GM21825 (cell line): ENCODE measurements at regions not wholly inside any gene's neighbourhood (a gene's known extent, or its start where the extent isn't known, plus 50 kb on each side); places are given as distances from the start of the nearest gene placed in this dataset.
A peak's percentile ranks its signal among the peaks of the same experiment; 100 is the strongest.

Experiments
- ATAC-seq: cut with Tn5 transposase; IDR thresholded peaks from one replicate; pipeline ENCODE4 v1.9.1; 2021; ENCODE audit warnings: mild to moderate bottlenecking, moderate library complexity; ENCODE audit not compliant: unreplicated experiment

- peak; percentile 92 for ATAC-seq
Observed at GRCh38 chr15:31472636-31473384, 146.2 kb downstream of the KLF13 start.

- peak; percentile 5 for ATAC-seq
Observed at GRCh38 chr15:31473385-31474058, 146.9 kb downstream of the KLF13 start.

GRCh38 chr15:31474059-31474868, 147.6 kb downstream of the KLF13 start:
- ATAC-seq, result no peak

- no peak for ATAC-seq
Observed at GRCh38 chr15:31476236-31476810, 149.7 kb downstream of the KLF13 start.

- ATAC-seq, result no peak
Observed at GRCh38 chr15:31476866-31477265, 150.2 kb downstream of the KLF13 start.

- no peak for ATAC-seq
Observed at GRCh38 chr15:31477301-31477700, 150.7 kb downstream of the KLF13 start.

- no peak for ATAC-seq
Observed at GRCh38 chr15:31477851-31478701, 151.4 kb downstream of the KLF13 start.

GRCh38 chr15:31478702-31479221, 152.1 kb downstream of the KLF13 start:
- no peak for ATAC-seq

- no peak for ATAC-seq
Observed at GRCh38 chr15:31480356-31481025, 153.9 kb downstream of the KLF13 start.

- ATAC-seq, result no peak
Observed at GRCh38 chr15:31481142-31481541, 154.5 kb downstream of the KLF13 start.

- no peak for ATAC-seq
Observed at GRCh38 chr15:31482122-31482922, 155.7 kb downstream of the KLF13 start.

GRCh38 chr15:31483053-31483985, 156.7 kb downstream of the KLF13 start:
- no peak for ATAC-seq

GRCh38 chr15:31483986-31484951, 157.6 kb downstream of the KLF13 start:
- ATAC-seq, result no peak

GRCh38 chr15:31484986-31485385, 158.4 kb downstream of the KLF13 start:
- no peak for ATAC-seq

- ATAC-seq, result no peak
Observed at GRCh38 chr15:31485431-31485830, 158.8 kb downstream of the KLF13 start.

GRCh38 chr15:31485911-31486461, 159.4 kb downstream of the KLF13 start:
- ATAC-seq, result no peak
